Inflammatory macrophage treated with lipopolysaccharide for 4 hours (primary cell): ENCODE measurements at regions not wholly inside any gene's neighbourhood (a gene's known extent, or its start where the extent isn't known, plus 50 kb on each side); places are given as distances from the start of the nearest gene placed in this dataset.
A peak's percentile ranks its signal among the peaks of the same experiment; 100 is the strongest.
"Not testable (repeated sequence)": the region's sequence is repeated elsewhere in the genome, so short reads cannot be mapped to it uniquely, and the experiment has no call there.

Experiments
- DNase-seq: peaks from one replicate; pipeline ENCODE4 v3.0.0-alpha.2; 2020

DNA sequence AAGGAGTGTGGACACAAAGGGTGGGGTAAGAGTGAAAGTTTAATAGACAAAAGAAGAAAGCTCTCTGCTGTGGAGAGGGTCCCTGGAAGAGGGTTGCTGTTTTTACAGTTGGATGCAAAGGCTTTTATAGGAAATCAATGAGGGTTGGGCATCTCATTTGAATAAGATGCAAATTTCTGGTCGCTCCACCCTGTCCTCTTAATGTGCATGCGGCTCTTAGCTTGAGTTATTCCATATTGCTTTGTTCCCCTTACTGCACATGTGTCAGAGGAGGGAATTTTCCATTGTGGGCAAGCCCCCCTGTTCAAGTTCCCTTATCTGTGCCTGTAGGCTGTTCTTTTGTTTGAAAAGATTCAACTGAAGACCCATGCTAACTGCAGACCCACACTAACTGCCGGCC is 326.5 kb downstream of the BCL11A start:
- no peak for DNase-seq

DNA sequence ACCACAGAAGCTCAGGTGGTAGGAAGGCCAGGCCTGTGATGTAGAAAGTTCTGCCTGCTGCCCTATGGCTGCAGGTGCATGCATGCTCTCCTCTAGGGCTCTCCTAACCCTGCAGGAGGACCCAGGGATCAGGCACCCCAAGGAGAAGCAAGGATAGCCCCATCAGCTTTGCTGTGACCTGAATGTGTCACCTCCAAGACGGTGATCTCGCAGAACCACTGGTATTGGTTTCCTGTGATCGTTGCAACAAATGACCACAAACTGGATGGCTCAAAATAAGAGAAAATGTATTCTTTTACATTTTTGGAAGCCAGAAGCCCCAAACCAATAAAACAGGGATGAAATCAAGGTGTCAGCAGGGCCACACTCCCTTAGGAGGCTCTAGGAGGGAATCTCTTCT is 327.3 kb downstream of the BCL11A start:
- DNase-seq, result no peak

DNA sequence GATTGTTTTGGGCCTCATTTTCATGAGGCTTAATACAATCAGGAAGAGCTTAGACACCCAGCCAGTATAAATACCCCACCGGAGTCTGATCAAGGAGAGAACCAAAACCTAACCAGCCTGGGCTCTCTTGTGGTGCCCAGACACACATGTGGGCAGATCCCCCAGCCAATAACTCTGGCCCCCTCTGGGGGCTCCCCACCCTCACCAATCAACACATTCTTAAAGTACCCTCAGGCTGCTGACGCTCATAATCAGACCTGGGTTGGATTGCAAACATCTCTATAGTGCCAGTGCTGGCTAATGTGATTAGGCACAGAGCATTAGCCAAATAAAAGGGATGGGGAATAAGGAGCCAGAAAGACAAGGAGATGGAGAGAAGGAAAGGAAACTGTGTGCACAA is 329.6 kb downstream of the BCL11A start:
- no peak for DNase-seq

DNA sequence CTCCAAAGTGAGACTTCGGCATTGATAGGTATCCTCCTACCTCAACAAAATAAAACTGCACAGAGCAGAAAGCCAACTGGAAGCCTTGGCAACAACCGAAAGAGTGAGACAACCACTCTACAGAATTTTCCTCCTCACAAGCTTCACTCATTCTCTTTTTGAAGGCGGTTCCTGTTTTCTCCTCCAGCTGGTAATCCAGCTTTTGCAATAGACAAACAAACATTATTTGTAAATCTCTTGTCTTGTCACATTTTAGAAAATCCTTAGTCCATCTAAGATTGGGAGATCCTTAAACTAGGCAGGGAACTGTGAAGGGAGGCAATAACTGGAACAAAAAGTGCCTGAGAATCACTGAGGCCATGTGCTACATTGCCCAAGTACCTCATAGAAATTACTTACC is 332.4 kb downstream of the BCL11A start:
- peak; percentile 58 for DNase-seq

DNA sequence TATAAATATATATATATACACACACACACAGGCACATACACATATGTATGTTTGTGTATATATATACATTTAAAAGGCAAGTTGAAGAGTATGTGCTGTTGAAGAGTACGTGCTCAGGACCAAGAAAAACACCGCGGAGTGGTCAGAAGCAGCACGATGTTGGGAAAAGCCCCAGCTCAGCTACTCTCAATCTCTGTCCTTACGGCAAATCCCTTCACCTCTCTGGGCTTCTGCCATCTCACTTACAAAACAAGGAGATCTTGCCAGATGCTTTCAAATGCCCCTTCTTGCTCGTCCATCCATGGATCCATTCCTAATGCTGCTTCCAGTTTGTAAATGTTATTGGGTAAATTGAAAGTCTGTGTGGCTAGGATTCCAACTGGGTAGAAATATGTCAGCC is 333.9 kb downstream of the BCL11A start:
- no peak for DNase-seq

DNA sequence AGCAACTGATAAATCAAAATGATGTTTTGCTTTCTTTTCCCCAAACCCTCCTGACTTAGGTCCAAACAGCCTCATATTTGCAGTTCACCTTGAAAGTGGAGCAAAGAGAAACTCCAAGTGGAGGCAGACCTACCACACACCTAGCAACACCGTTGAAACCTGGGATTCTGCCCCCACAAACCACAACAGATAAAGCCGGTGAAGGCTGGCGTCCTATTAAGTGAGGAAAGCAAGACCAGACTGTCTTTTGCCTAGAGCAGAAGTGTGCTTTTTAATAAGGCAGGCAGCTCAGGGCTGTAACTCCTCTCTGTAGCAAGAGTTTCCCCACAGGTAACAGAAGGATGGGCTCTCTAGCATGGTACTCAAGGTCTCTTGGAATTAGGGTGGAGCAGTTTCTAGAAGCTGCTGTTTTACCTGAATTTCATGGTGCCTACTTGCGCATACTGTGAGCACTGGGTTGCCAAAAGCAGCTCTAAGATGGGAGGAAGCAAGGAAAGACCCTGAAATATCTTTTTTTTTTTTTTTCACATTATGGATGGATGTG is 336.9 kb downstream of the BCL11A start:
- DNase-seq, result no peak

DNA sequence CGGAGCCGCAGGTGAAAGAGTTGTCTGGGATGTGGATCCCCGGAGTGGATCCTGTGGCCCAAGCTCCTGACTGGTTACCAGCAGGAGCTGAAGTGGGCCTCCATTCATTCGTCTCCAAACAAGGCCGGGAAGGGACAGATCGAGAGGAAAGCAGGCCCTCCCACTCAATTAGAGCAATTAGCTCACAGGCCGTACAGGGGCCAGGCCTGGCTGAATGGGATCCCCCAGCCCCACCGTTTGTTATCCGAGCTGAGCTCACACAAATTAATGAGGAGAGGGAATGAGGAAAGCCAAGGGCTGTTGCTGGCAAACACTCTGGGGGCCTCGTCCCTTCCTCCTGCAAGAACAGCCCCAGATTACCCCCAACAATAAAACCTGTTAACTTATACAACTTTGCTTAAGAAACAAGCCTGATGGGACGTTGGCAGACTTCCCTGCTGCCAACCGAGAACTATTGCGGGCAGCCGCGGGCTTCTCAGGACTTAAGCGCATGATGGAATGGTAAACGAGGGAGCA is 338.0 kb downstream of the BCL11A start:
- DNase-seq, result no peak

DNA sequence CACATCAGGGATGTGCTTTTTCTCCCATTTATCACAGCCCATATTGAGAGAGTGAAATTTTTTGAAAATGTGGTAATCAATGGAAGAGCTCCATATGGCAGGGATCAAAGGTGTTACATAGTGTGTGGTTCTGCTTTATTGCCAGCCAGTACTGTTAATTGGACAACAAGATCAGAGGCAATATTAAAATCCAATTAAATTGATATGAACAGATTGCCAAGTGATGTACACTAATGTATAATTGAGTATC is 338.9 kb downstream of the BCL11A start:
- no peak for DNase-seq

DNA sequence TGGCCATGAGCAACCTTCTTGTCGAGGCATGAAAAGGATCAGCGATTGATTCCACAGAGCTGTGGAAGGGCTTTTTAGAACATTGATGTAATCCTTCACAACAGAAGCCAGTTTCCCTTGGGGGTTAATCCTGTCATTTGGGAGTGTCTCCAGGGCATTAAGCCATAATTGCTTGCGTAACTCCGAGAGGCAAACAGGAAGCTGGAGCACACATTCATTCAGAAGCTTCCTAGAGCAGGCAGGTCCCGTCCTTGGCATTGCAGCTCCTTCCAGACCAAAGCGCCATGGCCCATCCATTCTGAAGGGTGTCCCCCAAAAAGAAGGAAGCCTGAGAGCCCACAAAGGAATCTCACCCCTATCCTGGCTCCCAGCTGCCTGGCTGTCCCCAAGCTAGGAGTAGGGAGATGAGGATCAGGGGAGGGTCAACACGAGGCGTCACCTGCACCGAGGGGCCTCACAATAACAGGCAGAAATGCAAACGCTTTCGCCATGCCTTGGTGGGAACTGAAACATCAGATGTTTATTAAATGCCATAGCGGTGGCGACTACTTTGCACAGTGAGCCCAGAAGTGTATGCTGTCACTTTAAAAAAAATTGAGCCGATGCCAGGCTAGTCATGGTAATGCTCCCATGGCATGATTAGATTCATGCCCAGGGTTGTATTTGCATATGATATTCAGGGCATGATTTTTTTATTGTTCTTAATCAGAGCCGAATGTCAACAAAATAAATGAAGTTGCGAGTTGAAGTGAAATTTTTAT is 339.4 kb downstream of the BCL11A start:
- peak; percentile 71 for DNase-seq

DNA sequence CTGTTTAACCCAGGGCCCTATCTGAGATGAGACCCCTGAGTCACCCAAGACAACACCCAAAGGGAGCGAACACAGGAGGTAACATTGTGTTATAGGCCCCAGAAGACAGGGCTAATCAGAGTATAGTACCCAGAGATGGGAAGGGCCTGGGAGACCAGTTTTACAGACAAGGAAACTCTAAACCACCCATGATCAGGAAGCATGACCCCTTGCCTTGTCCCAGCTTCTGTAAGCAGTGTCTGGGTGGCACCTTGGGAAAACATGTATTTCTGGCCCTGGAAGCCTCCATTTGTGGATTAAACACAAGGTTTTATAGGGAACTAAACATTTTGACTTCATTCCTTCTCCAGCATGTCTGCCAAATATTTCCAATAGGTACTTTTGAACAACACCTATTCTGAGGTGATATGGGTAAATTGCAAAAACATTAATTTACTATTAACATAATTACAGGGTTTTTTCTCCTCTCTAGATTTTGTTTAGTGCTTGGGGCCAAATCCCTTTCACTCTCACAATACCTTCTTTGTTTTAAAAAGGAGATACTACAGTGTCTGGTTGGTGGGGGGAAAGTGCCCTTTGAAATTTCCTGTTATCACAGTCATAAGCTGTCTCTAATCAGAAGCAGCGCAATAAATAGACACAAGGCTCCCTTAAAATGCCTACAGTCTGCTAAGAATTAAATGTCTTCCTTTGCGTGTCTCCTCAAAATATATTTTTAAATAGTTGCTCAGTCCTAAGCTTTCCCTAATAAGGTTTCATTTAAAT is 341.1 kb downstream of the BCL11A start:
- no peak for DNase-seq

DNA sequence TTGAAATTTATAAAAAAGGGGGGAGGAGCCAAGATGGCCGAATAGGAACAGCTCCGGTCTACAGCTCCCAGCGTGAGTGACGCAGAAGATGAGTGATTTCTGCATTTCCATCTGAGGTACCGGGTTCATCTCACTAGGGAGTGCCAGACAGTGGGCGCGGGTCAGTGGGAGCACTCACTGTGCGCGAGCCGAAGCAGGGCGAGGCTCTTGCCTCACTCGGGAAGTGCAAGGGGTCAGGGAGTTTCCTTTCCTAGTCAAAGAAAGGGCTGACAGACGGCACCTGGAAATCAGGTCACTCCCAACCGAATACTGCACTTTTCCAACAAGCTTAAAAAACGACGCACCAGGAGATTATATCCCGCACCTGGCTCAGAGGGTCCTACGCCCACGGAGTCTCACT is 364.4 kb downstream of the BCL11A start:
- DNase-seq, result not testable (repeated sequence)

DNA sequence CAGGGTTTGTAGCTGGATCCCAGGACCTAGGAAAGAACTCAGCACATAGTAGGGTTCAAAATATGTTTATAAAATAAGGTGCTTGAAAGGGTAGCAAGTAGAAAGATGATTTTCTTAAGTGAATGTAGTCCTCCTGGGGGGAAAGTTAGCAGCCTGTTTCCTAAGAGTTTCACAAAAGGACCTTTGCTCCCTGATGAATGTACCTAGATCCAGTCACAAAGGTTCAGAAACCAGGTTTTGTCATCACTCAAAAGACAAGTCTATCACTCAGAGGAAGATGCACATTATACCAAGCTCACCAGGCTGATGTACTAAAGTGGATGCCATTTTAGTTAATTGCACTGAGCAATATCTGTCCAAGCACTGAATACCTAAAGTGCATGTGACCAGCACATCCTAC is 378.2 kb downstream of the BCL11A start:
- no peak for DNase-seq

DNA sequence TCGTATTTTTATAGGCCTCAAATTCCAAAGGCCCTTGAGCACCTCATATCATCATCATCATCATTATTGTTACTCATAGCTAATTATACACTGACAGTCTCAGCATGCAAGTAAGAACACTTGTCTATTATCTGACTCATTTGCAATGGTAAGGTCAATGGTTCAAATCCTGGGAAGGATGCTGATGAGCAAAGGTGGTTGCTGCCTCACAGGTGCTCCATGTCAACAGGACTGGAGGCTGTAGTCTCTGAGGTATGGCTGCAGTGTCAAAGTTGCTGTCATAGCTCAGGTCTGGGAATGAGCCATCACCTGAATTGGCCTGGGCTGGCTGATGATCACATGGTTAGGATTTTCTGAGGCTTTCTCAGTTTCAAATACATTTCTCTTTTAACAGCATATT is 379.3 kb downstream of the BCL11A start:
- DNase-seq, result no peak

DNA sequence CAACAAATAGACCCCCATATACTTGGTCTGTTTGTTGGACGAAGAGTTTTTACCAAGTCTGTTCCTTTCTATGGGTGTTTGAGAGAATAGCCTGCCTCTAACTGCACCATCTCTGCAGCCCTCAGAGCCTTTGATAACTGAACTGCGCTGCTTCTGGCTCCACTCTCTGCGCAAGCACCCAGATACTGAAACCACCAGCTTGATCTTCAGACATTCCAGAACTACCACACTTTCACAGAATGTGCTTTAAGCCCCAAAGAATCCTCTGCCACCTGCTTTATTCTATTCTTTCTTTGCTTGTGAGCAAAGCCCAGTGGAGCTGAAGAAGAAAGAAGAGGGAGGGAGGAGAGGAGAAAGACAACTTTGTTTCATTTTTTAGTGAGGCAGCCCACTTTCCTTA is 380.7 kb downstream of the BCL11A start:
- no peak for DNase-seq

DNA sequence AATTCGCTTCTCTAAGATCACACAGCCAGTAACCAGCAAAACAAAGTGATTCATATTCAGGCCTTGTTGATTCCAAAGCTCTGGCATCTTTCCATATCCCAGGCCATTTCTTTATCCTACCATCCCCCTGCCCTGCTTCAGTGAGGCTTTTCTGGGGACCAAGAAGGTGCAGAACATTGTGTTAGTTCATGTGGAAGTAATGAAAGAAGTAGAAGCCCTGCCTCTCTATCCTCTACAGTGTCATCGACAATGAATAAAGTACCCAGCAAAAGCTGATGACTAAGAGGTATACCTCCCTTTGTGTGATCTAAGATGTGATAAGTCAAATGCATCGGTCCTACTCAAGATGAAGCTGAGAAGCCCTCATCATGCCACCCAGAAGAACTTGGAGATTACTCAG is 383.2 kb downstream of the BCL11A start:
- DNase-seq, result no peak

DNA sequence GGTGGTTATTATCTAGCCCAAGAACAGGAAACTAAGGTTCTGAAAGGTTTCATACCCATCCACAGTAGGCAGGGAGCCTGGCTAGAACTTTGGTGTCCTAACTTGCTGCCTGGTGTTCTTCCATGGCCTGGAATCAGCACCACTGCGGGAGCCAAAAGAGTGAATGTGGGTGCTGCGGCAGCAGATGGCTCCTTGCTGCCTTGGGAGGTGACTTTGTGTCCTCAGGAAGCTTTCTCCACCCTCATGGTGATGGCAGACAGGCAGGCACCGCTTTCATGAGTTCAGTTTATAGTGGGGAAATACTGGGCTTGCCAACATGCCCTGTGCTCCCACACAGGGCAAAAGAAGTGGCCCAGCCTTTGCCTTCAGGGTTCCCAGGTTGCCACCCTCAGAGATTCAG is 385.2 kb downstream of the BCL11A start:
- DNase-seq, result no peak

DNA sequence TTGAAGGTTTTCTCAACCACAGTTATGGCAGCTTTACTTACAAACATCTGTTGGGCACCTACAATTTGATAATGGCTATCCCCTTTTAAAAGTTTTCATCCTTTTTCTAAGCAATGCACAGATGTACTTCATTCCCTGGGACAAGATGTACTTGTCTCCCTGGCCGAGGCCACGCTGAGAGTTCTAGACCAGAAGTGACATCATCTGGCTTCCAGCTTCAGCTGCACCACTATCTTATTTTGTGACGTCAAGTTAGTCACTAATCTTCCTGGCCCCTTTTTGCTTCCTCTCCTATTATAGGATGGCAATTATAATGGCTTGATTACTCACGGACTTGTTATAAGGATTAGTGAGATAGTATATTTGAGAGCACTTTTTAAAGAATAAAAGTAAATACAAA is 386.4 kb downstream of the BCL11A start:
- DNase-seq, result no peak

DNA sequence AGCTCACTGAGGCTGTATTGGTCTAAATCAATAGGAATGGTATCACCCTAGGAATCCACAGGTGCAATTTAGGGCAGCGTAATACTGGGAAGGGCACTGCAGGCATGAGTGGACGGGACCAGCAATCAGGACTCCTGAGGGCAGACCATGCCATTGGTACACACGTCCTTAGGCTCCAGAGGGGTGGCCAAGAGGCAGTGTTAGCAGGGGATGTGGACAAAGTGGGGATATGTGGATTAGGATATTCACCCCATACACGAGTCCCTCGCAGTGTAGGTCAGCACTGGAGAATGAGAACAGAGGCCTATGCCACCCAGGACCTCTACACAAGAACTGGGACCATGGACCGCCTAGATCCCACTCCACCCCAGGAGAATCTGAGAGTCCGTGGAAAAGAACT is 389.8 kb downstream of the BCL11A start:
- no peak for DNase-seq

DNA sequence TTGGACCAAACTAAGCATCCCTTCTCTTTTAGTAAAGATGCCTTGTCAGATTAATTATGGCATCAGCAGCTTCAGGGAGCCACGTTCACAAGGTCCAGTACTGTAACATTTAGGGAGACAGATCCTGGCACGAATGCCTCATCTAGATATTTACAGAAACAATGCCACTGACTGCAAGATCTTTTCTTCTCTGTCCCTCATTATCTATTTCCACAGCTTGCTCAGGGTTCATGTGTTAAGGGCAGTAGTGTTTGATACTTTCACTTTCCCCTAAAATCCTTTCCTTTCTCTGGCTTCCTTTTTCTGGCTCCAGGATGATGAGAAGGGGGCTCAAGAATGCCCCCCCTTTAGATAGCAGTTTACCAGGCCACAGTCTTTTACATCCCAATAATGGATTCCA is 393.9 kb downstream of the BCL11A start:
- DNase-seq, result peak; percentile 6

DNA sequence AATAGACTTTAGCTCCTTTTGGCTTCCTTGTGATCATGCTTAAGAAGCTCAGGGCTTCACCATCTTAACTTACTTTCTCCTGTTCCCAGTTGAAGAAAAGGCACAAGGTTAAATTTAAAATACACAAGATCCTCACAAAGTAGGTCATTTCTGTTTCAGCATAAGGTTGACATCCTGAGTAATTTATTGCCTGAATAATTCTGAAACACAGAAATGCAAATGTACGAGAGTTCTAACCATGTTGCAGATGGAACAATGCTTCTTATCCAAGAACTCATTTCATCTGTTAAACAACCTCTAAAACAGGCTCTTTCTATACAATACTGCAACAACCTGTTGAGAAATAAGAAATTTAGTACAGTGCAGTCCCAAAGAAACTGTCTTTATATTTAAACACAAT is 395.2 kb downstream of the BCL11A start:
- DNase-seq, result no peak

DNA sequence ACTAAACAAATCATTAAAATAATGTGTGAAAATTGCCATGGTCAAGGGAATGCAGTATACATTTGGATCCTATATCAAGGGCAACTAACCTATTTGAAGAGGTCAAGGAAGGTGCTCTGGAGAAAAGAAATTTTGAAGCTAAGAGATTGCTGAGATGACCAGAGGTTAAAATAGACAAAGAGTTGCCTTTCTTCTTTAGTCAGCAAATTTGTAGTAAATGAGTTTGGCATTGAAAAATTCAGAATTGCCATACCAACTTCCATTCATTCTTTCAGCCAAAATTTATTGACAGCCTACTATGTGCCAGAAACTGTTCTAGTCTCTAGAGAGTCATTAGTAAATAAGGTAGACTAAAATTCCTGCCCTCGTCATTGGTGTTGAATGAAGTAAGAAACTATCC is 396.2 kb downstream of the BCL11A start:
- DNase-seq, result no peak

DNA sequence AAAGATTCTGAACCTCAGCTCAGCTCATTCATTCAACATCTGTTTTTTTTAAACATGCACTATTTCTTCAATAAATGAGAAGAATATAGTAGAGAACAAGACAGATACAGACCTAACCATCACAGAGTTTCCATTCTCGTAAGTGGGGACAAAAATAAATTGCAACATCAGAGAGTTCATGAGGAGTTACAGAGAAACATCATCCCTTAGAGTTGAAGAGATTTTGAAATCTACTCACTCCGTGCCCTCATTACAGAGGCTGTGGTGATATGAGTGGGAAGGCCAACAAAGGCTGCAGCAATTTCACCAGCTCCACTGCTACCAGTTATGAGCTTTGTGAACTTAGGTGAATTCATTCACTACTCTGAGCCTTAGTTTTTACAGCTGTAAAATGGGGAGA is 399.3 kb downstream of the BCL11A start:
- DNase-seq, result peak; percentile 61

DNA sequence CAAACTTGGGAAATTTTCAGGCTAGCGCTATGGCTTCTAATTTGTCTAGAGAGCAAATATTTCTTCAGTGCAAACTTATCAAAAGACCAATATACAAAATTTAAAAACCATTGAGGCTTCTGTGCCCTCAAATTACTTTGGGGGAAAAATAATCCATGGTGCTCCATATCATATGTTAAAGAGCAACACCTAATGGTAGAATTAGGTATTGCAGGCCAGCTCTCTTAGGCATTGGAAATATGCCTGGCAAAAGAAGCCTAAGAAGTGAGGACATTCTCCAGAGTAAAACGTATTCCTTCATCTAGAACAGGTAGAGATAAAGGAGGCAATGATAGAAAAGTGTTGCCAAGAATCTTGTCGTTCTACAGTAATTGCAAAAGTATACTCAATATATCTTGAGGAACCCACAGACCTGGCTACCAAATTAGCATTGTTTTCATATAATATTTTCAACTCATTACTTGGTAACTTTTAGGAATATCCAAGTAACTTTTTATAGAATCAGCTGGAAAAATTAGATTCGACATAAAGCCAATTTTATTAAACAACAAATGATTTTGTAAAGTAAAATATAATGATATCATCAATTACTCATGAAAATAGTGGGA is 401.1 kb downstream of the BCL11A start:
- peak; percentile 65 for DNase-seq

DNA sequence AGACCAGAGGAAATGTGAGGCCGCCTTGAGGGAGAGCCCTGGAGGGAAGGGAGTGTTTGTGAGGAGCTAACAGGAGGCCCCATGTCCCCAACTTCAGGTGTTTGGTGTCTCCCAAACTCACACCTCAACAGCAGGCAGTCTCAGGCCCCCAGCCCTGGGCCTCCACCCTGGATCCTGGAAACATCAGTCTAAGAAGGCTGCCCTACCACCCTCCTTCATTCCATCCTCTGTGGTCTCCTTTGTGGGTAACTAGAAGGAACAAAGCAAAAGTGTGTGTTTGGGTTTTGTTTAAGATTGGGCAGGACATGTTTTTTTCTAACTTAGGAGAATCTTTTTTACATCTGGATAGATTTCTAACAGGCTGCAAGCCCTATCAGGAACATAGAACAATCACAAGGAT is 404.3 kb downstream of the BCL11A start:
- DNase-seq, result no peak
